ENCODE measurements at regions not wholly inside any gene's neighbourhood (a gene's known extent, or its start where the extent isn't known, plus 50 kb on each side); places are given as distances from the start of the nearest gene placed in this dataset.
A peak's percentile ranks its signal among the peaks of the same experiment; 100 is the strongest.
"Not testable (repeated sequence)": the region's sequence is repeated elsewhere in the genome, so short reads cannot be mapped to it uniquely, and the experiment has no call there.

GRCh38 chr6:86255973-86256372 lies 613.3 kb upstream of the SYNCRIP start:
- Histone ChIP-seq H3K36me3 (ENCODE audit: insufficient read depth, low read length) (no peaks in the 10 kb centered on the region), H3K27ac (ENCODE audit: low read depth, low read length) (no peak overlapping the region), H3K4me1 (ENCODE audit: insufficient read depth, low read length) (no peaks in the 10 kb centered on the region), H3K9me3 (ENCODE audit: low read length) (no peaks in the 10 kb centered on the region), H3K4me3 (ENCODE audit: low read length) (no peak overlapping the region), H3K27me3 (ENCODE audit: insufficient read depth, low read length, poor library complexity, severe bottlenecking) (no peaks in the 10 kb centered on the region)
- H3K4me1 Mint-ChIP-seq: no peaks in the 10 kb centered on the region
- POLR2A ChIA-PET: no interaction called here
- CTCF ChIA-PET: no interaction called here
- H3K36me3 Mint-ChIP-seq: no peaks in the 10 kb centered on the region
- peaks cover 5 to 14% (median 7%) of the 10 kb centered on the region in 5 donors for H3K9me3 Mint-ChIP-seq
- peak overlapping the region in 1 of 8 donors; percentile 44 for H3K27ac Mint-ChIP-seq
- DNase-seq: no peak
- no peak overlapping the region for H3K4me3 Mint-ChIP-seq
- no peaks in the 10 kb centered on the region for H3K27me3 Mint-ChIP-seq

GRCh38 chr6:86251106-86251505 lies 608.4 kb upstream of the SYNCRIP start:
- no peaks in the 10 kb centered on the region for H3K4me1 ChIP-seq (ENCODE audit: insufficient read depth, low read length)
- H3K4me3 Mint-ChIP-seq: no peak overlapping the region
- H3K4me1 Mint-ChIP-seq: no peaks in the 10 kb centered on the region
- no peaks in the 10 kb centered on the region for H3K36me3 ChIP-seq (ENCODE audit: insufficient read depth, low read length)
- H3K27ac ChIP-seq (ENCODE audit: low read depth, low read length): no peak overlapping the region
- H3K9me3 ChIP-seq (ENCODE audit: low read length): no peaks in the 10 kb centered on the region
- peaks cover 6 to 12% (median 7%) of the 10 kb centered on the region in 5 donors for H3K9me3 Mint-ChIP-seq
- CTCF ChIA-PET: no interaction called here
- no peak overlapping the region for H3K4me3 ChIP-seq (ENCODE audit: low read length)
- H3K27me3 ChIP-seq (ENCODE audit: insufficient read depth, low read length, poor library complexity, severe bottlenecking): no peaks in the 10 kb centered on the region
- POLR2A ChIA-PET: no interaction called here
- no peaks in the 10 kb centered on the region for H3K27me3 Mint-ChIP-seq
- H3K27ac Mint-ChIP-seq: no peak overlapping the region
- no peaks in the 10 kb centered on the region for H3K36me3 Mint-ChIP-seq
- DNase-seq: no peak

- H3K4me3 Mint-ChIP-seq: no peak overlapping the region
- H3K9me3 Mint-ChIP-seq: peaks cover 0 to 11% (median 0%) of the 10 kb centered on the region in 5 donors
- H3K36me3 Mint-ChIP-seq: no peaks in the 10 kb centered on the region
- H3K4me3 ChIP-seq (ENCODE audit: low read length): no peak overlapping the region
- POLR2A ChIA-PET: no interaction called here
- no peaks in the 10 kb centered on the region for H3K27me3 ChIP-seq (ENCODE audit: insufficient read depth, low read length, poor library complexity, severe bottlenecking)
- DNase-seq: no peak
- no peak overlapping the region for H3K27ac ChIP-seq (ENCODE audit: low read depth, low read length)
- H3K4me1 Mint-ChIP-seq: no peaks in the 10 kb centered on the region
- H3K36me3 ChIP-seq (ENCODE audit: insufficient read depth, low read length): no peaks in the 10 kb centered on the region
- H3K4me1 ChIP-seq (ENCODE audit: insufficient read depth, low read length): no peaks in the 10 kb centered on the region
- no peak overlapping the region for H3K27ac Mint-ChIP-seq
- no peaks in the 10 kb centered on the region for H3K9me3 ChIP-seq (ENCODE audit: low read length)
- CTCF ChIA-PET: no interaction called here
- no peaks in the 10 kb centered on the region for H3K27me3 Mint-ChIP-seq
These were observed 575.2 kb upstream of the SYNCRIP start for GRCh38 chr6:86217906-86218305.

GRCh38 chr6:86215323-86215722 lies 572.6 kb upstream of the SYNCRIP start:
- CTCF ChIA-PET: no interaction called here

GRCh38 chr6:86205980-86206379 lies 563.3 kb upstream of the SYNCRIP start:
- Mint-ChIP-seq H3K27ac (no peak overlapping the region), H3K9me3 (peaks cover under 1 to 12% (median 8%) of the 10 kb centered on the region in 5 donors), H3K36me3 (no peaks in the 10 kb centered on the region), H3K4me1 (no peaks in the 10 kb centered on the region), H3K4me3 (no peak overlapping the region), H3K27me3 (no peaks in the 10 kb centered on the region)
- Histone ChIP-seq H3K27me3 (ENCODE audit: insufficient read depth, low read length, poor library complexity, severe bottlenecking) (no peaks in the 10 kb centered on the region), H3K27ac (ENCODE audit: low read depth, low read length) (no peak overlapping the region), H3K36me3 (ENCODE audit: insufficient read depth, low read length) (no peaks in the 10 kb centered on the region), H3K9me3 (ENCODE audit: low read length) (no peaks in the 10 kb centered on the region), H3K4me1 (ENCODE audit: insufficient read depth, low read length) (no peaks in the 10 kb centered on the region), H3K4me3 (ENCODE audit: low read length) (no peak overlapping the region)
- DNase-seq: no peak
- ChIA-PET POLR2A (no interaction called here), CTCF (no interaction called here)

More at GRCh38 chr6:86215323-86215722, 572.6 kb upstream of the SYNCRIP start:
- POLR2A ChIA-PET: no interaction called here
- no peaks in the 10 kb centered on the region for H3K4me1 ChIP-seq (ENCODE audit: insufficient read depth, low read length)
- H3K27me3 ChIP-seq (ENCODE audit: insufficient read depth, low read length, poor library complexity, severe bottlenecking): no peaks in the 10 kb centered on the region
- Mint-ChIP-seq H3K36me3 (no peaks in the 10 kb centered on the region), H3K27me3 (no peaks in the 10 kb centered on the region), H3K9me3 (peaks cover 0 to 3% (median 3%) of the 10 kb centered on the region in 5 donors), H3K4me1 (no peaks in the 10 kb centered on the region), H3K27ac (no peak overlapping the region), H3K4me3 (no peak overlapping the region)
- H3K27ac ChIP-seq (ENCODE audit: low read depth, low read length): no peak overlapping the region
- H3K4me3 ChIP-seq (ENCODE audit: low read length): no peak overlapping the region
- no peak for DNase-seq
- no peaks in the 10 kb centered on the region for H3K36me3 ChIP-seq (ENCODE audit: insufficient read depth, low read length)
- H3K9me3 ChIP-seq (ENCODE audit: low read length): no peaks in the 10 kb centered on the region

GRCh38 chr6:86203044-86203443 lies 560.4 kb upstream of the SYNCRIP start:
- Mint-ChIP-seq H3K4me3 (no peak overlapping the region), H3K27me3 (no peaks in the 10 kb centered on the region), H3K9me3 (peaks cover 0 to 14% (median 4%) of the 10 kb centered on the region in 5 donors), H3K27ac (no peak overlapping the region), H3K36me3 (no peaks in the 10 kb centered on the region), H3K4me1 (no peaks in the 10 kb centered on the region)
- no peaks in the 10 kb centered on the region for H3K27me3 ChIP-seq (ENCODE audit: insufficient read depth, low read length, poor library complexity, severe bottlenecking)
- H3K9me3 ChIP-seq (ENCODE audit: low read length): no peaks in the 10 kb centered on the region
- DNase-seq: no peak
- no peaks in the 10 kb centered on the region for H3K36me3 ChIP-seq (ENCODE audit: insufficient read depth, low read length)
- CTCF ChIA-PET: no interaction called here
- H3K27ac ChIP-seq (ENCODE audit: low read depth, low read length): no peak overlapping the region
- POLR2A ChIA-PET: no interaction called here
- H3K4me3 ChIP-seq (ENCODE audit: low read length): no peak overlapping the region
- no peaks in the 10 kb centered on the region for H3K4me1 ChIP-seq (ENCODE audit: insufficient read depth, low read length)

GRCh38 chr6:86193821-86194220 lies 551.1 kb upstream of the SYNCRIP start:
- Histone ChIP-seq H3K9me3 (ENCODE audit: low read length) (no peaks in the 10 kb centered on the region), H3K36me3 (ENCODE audit: insufficient read depth, low read length) (no peaks in the 10 kb centered on the region), H3K4me1 (ENCODE audit: insufficient read depth, low read length) (no peaks in the 10 kb centered on the region), H3K27me3 (ENCODE audit: insufficient read depth, low read length, poor library complexity, severe bottlenecking) (no peaks in the 10 kb centered on the region), H3K27ac (ENCODE audit: low read depth, low read length) (no peak overlapping the region), H3K4me3 (ENCODE audit: low read length) (no peak overlapping the region)
- CTCF ChIA-PET: no interaction called here
- H3K27ac Mint-ChIP-seq: no peak overlapping the region
- no peaks in the 10 kb centered on the region for H3K4me1 Mint-ChIP-seq
- H3K36me3 Mint-ChIP-seq: no peaks in the 10 kb centered on the region
- POLR2A ChIA-PET: no interaction called here
- H3K9me3 Mint-ChIP-seq: peaks cover 0 to 2% (median 0%) of the 10 kb centered on the region in 5 donors
- DNase-seq: no peak
- H3K4me3 Mint-ChIP-seq: no peak overlapping the region
- no peaks in the 10 kb centered on the region for H3K27me3 Mint-ChIP-seq

GRCh38 chr6:86192123-86192522 lies 549.4 kb upstream of the SYNCRIP start:
- H3K4me1 ChIP-seq (ENCODE audit: insufficient read depth, low read length): no peaks in the 10 kb centered on the region
- no peaks in the 10 kb centered on the region for H3K4me1 Mint-ChIP-seq
- H3K36me3 Mint-ChIP-seq: no peaks in the 10 kb centered on the region
- no peaks in the 10 kb centered on the region for H3K9me3 ChIP-seq (ENCODE audit: low read length)
- ChIA-PET POLR2A (no interaction called here), CTCF (no interaction called here)
- no peak for DNase-seq
- peaks cover 0 to 2% (median 0%) of the 10 kb centered on the region in 5 donors for H3K9me3 Mint-ChIP-seq
- H3K27ac Mint-ChIP-seq: no peak overlapping the region
- no peaks in the 10 kb centered on the region for H3K36me3 ChIP-seq (ENCODE audit: insufficient read depth, low read length)
- H3K4me3 ChIP-seq (ENCODE audit: low read length): no peak overlapping the region
- no peak overlapping the region for H3K27ac ChIP-seq (ENCODE audit: low read depth, low read length)
- no peak overlapping the region for H3K4me3 Mint-ChIP-seq
- H3K27me3 ChIP-seq (ENCODE audit: insufficient read depth, low read length, poor library complexity, severe bottlenecking): no peaks in the 10 kb centered on the region
- peaks cover 0 to 2% of the 10 kb centered on the region in 2 donors for H3K27me3 Mint-ChIP-seq

- CTCF ChIA-PET; H3K9me3 ChIP-seq (ENCODE audit: low read length); H3K36me3 Mint-ChIP-seq; H3K27me3 ChIP-seq (ENCODE audit: insufficient read depth, low read length, poor library complexity, severe bottlenecking); H3K4me1 Mint-ChIP-seq; H3K27me3 Mint-ChIP-seq; H3K36me3 ChIP-seq (ENCODE audit: insufficient read depth, low read length); H3K27ac ChIP-seq (ENCODE audit: low read depth, low read length); DNase-seq; POLR2A ChIA-PET; H3K9me3 Mint-ChIP-seq; H3K27ac Mint-ChIP-seq; H3K4me3 ChIP-seq (ENCODE audit: low read length); H3K4me1 ChIP-seq (ENCODE audit: insufficient read depth, low read length); H3K4me3 Mint-ChIP-seq: not testable (repeated sequence)
These were observed 532.5 kb upstream of the SYNCRIP start for GRCh38 chr6:86175149-86175548.
